Epithelial cell of esophagus (primary cell): ENCODE measurements at regions not wholly inside any gene's neighbourhood (a gene's known extent, or its start where the extent isn't known, plus 50 kb on each side); places are given as distances from the start of the nearest gene placed in this dataset.
A peak's percentile ranks its signal among the peaks of the same experiment; 100 is the strongest.
"Not testable (repeated sequence)": the region's sequence is repeated elsewhere in the genome, so short reads cannot be mapped to it uniquely, and the experiment has no call there.

Experiments used
- DNase-seq: peaks from one replicate; pipeline ENCODE4 v3.0.0; 2010; ENCODE audit warnings: low read depth
- H3K4me3 ChIP-seq: 2 replicates; pipeline ENCODE4 v1.5.1; 2011; ENCODE audit warnings: mild to moderate bottlenecking, low read length, control low read depth
- CTCF ChIP-seq: IDR thresholded peaks from 2 replicates; pipeline ENCODE4 v1.5.1; 2011; ENCODE audit warnings: low read depth, mild to moderate bottlenecking, low read length, control low read depth, inconsistent platforms; ENCODE audit not compliant: insufficient read depth; ENCODE audit errors: missing control alignments

- TF ChIP-seq CTCF = peak; percentile 24
- no peak for DNase-seq
- H3K4me3 ChIP-seq = no peak overlapping the region
Measured at GRCh38 chr11:67732045-67732787, 57.8 kb upstream of the ALDH3B2 start.

DNA sequence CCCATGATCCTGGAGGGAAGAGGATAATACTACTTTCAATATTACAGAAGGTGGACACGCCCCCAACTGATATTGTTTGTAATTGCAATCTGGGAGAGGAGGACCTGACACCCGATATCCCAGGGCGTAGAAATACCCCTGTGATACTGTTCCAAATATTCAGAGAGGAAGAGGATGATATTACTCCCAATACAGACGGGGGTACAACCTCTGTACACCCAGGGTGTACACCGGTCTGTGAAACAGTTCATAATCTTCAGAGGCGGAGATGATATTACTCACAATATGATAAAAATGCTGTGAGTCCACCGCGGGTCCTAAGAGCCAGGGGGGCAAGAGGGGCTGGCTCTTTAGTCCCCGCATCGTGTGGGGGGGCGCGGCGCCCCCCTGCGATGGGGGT is 57.2 kb upstream of the ALDH3B2 start:
- TF ChIP-seq CTCF = no peak

DNA sequence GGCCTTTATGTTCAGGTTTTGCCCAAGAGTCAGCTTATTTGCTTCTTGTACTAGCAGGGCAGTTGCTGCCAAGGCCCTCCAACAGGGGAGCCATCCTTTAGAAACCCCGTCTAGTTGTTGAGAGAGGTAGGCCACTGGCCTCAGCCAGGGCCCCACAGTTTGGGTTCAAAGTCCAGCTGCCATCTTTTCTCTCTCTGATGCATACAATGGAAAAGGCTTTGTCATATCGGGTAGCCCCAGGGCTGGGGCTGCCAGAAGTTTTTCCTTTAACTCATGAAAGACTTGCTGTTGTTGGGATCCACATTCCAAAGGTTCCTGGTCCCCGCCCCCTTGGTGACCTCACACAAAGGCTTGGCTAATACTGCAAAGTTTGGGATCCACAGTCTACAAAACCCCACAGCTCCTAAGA is 53.7 kb upstream of the ALDH3B2 start:
- H3K4me3 ChIP-seq = not testable (repeated sequence)
- peak; percentile 30 for DNase-seq

More for the DNA sequence above, 57.2 kb upstream of the ALDH3B2 start:
- H3K4me3 ChIP-seq = no peak overlapping the region
- no peak for DNase-seq

DNA sequence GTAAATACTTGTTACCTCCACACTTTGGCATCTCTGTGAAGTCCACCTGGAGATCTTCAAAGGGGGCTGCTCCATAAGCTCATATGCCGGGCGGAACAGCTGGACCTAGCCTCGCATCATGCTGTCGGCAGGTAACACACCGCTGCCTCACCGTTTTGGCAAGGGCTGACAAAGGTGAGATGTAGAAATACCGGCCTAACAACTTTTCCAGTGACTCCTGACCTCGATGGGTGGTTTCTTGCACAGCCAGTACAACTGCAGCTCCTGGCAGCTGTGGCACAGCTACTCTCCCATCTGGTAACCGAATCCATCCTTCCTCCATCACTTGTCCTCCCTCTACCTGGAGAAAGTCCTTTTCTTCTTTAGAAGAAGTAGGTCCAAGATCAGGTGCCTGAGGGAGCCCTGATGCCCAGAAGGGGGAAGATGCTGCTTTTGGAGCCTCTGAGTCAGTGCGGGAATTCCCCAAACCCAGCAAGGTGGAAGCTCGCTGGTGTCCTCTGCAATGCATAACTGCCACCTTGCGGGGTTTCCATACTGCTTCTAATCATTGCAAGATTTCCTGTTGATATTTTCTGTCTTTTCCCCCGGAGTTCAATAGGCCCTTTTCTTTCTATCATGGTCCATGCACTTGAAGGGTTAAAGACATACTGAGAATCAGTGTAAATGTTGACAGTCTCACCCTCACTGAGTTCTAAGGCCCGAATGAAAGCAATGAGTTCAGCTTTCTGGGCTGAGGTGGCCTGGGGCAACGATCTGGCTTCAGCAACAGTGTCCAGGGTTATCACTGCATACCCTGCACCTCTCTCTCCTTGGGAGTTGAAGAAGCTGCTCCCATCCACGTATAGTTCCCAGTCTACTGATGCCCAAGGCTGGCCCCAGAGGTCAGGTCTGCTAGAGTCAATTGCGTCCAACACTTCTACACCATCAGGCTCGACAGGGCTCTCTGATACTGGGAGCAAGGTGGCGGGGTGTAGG is 52.9 kb upstream of the ALDH3B2 start:
- not testable (repeated sequence) for H3K4me3 ChIP-seq
- DNase-seq = peak; percentile 42
